SH-SY5Y (cell line): ENCODE measurements at regions not wholly inside any gene's neighbourhood (a gene's known extent, or its start where the extent isn't known, plus 50 kb on each side); places are given as distances from the start of the nearest gene placed in this dataset.

Source experiments
- GATA2 ChIP-seq: IDR thresholded peaks from 2 replicates; pipeline ENCODE4 v1.6.1; 2011; ENCODE audit warnings: mild to moderate bottlenecking, low read depth, low read length
- GATA3 ChIP-seq: IDR thresholded peaks from 2 replicates; pipeline ENCODE4 v1.6.1; 2011; ENCODE audit warnings: low read depth, mild to moderate bottlenecking, low read length, moderate library complexity

- TF ChIP-seq GATA3 (no peak), GATA2 (no peak)
Observed at GRCh38 chr2:121900391-121900790, 144.9 kb downstream of the TSN start.

GRCh38 chr2:121902171-121902591 lies 146.7 kb downstream of the TSN start:
- TF ChIP-seq GATA3, result no peak
- TF ChIP-seq GATA2, result no peak

- TF ChIP-seq GATA2 (no peak), GATA3 (no peak)
Observed at GRCh38 chr2:121902616-121903015, 147.2 kb downstream of the TSN start.

GRCh38 chr2:121903037-121903689 lies 147.7 kb downstream of the TSN start:
- TF ChIP-seq GATA2 (no peak), GATA3 (no peak)

GRCh38 chr2:121904656-121905055 lies 149.2 kb downstream of the TSN start:
- no peak for TF ChIP-seq GATA2
- TF ChIP-seq GATA3, result no peak

GRCh38 chr2:121905201-121905600 lies 149.8 kb downstream of the TSN start:
- no peak for TF ChIP-seq GATA2
- no peak for TF ChIP-seq GATA3

GRCh38 chr2:121906170-121906569 lies 150.7 kb downstream of the TSN start:
- TF ChIP-seq GATA2 (no peak), GATA3 (no peak)

- no peak for TF ChIP-seq GATA2
- TF ChIP-seq GATA3, result no peak
Observed at GRCh38 chr2:121907928-121908327, 152.5 kb downstream of the TSN start.

- TF ChIP-seq GATA3 (no peak), GATA2 (no peak)
Observed at GRCh38 chr2:121910139-121910538, 154.7 kb downstream of the TSN start.

GRCh38 chr2:121911036-121911435 lies 155.6 kb downstream of the TSN start:
- TF ChIP-seq GATA2 (no peak), GATA3 (no peak)

- TF ChIP-seq GATA2, result no peak
- TF ChIP-seq GATA3, result no peak
Observed at GRCh38 chr2:121917143-121917542, 161.7 kb downstream of the TSN start.

GRCh38 chr2:121918231-121918630 lies 162.8 kb downstream of the TSN start:
- TF ChIP-seq GATA2 (no peak), GATA3 (no peak)

GRCh38 chr2:121919803-121920202 lies 164.4 kb downstream of the TSN start:
- TF ChIP-seq GATA3, result no peak
- no peak for TF ChIP-seq GATA2

- TF ChIP-seq GATA2 (no peak), GATA3 (no peak)
Observed at GRCh38 chr2:121925466-121925865, 170.0 kb downstream of the TSN start.

- no peak for TF ChIP-seq GATA2
Observed at GRCh38 chr2:121943285-121943684, 187.8 kb downstream of the TSN start.
